Neural cell (in vitro differentiated cells): ENCODE measurements at regions not wholly inside any gene's neighbourhood (a gene's known extent, or its start where the extent isn't known, plus 50 kb on each side); places are given as distances from the start of the nearest gene placed in this dataset.

Experiments
- EP300 ChIP-seq: fragments of 450-650 bp; conservative IDR thresholded peaks from 2 replicates; pipeline ENCODE4 v1.6.1; 2014; ENCODE audit warnings: antibody characterized with exemption, mild to moderate bottlenecking, moderate library complexity; ENCODE audit not compliant: poor library complexity, severe bottlenecking
- EZH2 ChIP-seq: fragments of 200-600, 300-800 bp; shearing (Covaris generic), sonication (generic); IDR thresholded peaks from 2 replicates; pipeline ENCODE4 v1.6.1; 2014; ENCODE audit warnings: antibody characterized with exemption, low read length, borderline replicate concordance, mild to moderate bottlenecking; ENCODE audit not compliant: insufficient read depth, poor library complexity, severe bottlenecking
- MXI1 ChIP-seq: fragments of 450-650 bp; conservative IDR thresholded peaks from 2 replicates; pipeline ENCODE4 v1.6.1; 2014; ENCODE audit warnings: antibody characterized with exemption, mild to moderate bottlenecking; ENCODE audit not compliant: poor library complexity, severe bottlenecking
- POLR2AphosphoS5 ChIP-seq: IDR thresholded peaks from 2 replicates; pipeline ENCODE4 v1.6.1; 2012
- RAD21 ChIP-seq: fragments of 450-650 bp; conservative IDR thresholded peaks from 2 replicates; pipeline ENCODE4 v1.6.1; 2014; ENCODE audit warnings: antibody characterized with exemption, mild to moderate bottlenecking, moderate library complexity
- SMC3 ChIP-seq: fragments of 450-650 bp; conservative IDR thresholded peaks from 2 replicates; pipeline ENCODE4 v1.6.1; 2014; ENCODE audit warnings: antibody characterized with exemption, mild to moderate bottlenecking, moderate library complexity; ENCODE audit not compliant: poor library complexity
- TAF1 ChIP-seq: IDR thresholded peaks from 2 replicates; pipeline ENCODE4 v1.6.1; 2012; ENCODE audit warnings: low read depth
- TF ChIP-seq, protein P1 (sequence below): fragments of 450-650 bp; IDR thresholded peaks from 2 replicates; pipeline ENCODE4 v1.5.1; 2014; ENCODE audit warnings: antibody characterized with exemption, mild to moderate bottlenecking, moderate library complexity; ENCODE audit not compliant: poor library complexity, severe bottlenecking
- TF ChIP-seq, protein P2 (sequence below): IDR thresholded peaks from 2 replicates; pipeline ENCODE4 v1.6.1; 2012; ENCODE audit warnings: borderline replicate concordance

DNA sequence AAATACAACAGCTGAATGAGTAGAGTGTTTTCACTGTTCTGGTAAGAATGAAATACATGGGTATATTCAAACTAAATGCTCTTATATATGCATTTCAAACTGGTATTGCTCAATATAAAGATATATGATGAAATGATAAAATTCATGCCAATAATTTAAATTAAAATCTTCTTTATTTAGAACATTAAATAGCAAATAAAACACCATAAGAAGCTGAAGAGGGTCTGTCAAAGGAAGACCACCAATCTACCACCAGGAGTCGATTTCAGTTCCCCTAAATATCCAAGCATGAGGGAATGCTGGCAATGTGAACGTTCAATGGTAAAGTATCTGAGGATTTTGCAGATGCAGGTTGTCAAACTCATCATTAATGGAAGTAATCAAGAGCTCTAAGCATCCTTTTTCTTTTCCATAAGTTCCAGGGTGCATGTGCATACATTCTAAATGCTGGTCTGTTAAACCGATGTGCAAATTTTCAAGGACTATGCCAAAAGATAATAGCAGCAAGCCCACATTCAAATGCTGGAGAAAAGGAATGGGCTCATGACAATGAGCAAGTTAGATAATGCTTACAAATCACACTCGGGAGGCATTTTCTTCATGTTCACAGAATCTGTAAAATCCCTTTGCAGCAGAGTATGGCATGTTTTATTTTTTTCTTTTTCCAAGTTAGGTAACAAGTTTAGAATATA lies 118.8 kb upstream of the MTAP start:
- TF ChIP-seq, protein P1, sequence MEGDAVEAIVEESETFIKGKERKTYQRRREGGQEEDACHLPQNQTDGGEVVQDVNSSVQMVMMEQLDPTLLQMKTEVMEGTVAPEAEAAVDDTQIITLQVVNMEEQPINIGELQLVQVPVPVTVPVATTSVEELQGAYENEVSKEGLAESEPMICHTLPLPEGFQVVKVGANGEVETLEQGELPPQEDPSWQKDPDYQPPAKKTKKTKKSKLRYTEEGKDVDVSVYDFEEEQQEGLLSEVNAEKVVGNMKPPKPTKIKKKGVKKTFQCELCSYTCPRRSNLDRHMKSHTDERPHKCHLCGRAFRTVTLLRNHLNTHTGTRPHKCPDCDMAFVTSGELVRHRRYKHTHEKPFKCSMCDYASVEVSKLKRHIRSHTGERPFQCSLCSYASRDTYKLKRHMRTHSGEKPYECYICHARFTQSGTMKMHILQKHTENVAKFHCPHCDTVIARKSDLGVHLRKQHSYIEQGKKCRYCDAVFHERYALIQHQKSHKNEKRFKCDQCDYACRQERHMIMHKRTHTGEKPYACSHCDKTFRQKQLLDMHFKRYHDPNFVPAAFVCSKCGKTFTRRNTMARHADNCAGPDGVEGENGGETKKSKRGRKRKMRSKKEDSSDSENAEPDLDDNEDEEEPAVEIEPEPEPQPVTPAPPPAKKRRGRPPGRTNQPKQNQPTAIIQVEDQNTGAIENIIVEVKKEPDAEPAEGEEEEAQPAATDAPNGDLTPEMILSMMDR = no peak
- TF ChIP-seq POLR2AphosphoS5 (no peak), EZH2 (no peak), SMC3 (no peak), TAF1 (no peak), EP300 (no peak), MXI1 (no peak), RAD21 (no peak)
- TF ChIP-seq, protein P2, sequence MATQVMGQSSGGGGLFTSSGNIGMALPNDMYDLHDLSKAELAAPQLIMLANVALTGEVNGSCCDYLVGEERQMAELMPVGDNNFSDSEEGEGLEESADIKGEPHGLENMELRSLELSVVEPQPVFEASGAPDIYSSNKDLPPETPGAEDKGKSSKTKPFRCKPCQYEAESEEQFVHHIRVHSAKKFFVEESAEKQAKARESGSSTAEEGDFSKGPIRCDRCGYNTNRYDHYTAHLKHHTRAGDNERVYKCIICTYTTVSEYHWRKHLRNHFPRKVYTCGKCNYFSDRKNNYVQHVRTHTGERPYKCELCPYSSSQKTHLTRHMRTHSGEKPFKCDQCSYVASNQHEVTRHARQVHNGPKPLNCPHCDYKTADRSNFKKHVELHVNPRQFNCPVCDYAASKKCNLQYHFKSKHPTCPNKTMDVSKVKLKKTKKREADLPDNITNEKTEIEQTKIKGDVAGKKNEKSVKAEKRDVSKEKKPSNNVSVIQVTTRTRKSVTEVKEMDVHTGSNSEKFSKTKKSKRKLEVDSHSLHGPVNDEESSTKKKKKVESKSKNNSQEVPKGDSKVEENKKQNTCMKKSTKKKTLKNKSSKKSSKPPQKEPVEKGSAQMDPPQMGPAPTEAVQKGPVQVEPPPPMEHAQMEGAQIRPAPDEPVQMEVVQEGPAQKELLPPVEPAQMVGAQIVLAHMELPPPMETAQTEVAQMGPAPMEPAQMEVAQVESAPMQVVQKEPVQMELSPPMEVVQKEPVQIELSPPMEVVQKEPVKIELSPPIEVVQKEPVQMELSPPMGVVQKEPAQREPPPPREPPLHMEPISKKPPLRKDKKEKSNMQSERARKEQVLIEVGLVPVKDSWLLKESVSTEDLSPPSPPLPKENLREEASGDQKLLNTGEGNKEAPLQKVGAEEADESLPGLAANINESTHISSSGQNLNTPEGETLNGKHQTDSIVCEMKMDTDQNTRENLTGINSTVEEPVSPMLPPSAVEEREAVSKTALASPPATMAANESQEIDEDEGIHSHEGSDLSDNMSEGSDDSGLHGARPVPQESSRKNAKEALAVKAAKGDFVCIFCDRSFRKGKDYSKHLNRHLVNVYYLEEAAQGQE = no peak
